Panc1 (cell line): ENCODE measurements at regions not wholly inside any gene's neighbourhood (a gene's known extent, or its start where the extent isn't known, plus 50 kb on each side); places are given as distances from the start of the nearest gene placed in this dataset.

ENCODE experiments used
- ATAC-seq: fragments of 200-7000 bp; cut with Tn5 transposase; 2 replicates; pipeline ENCODE4 v1.9.1; 2020; ENCODE audit warnings: mild to moderate bottlenecking, moderate library complexity
- BruUV-seq: library from RNA; stranded (reverse); fragments of 400-500 nt; replicated peaks from 2 replicates; lab custom pipeline; 2021; lab: Mats Ljungman, UMichigan
- CTCF ChIA-PET: fragments of 300-600 bp; sonication (Branson Sonifier 250); formaldehyde crosslinking; loops from one replicate; lab custom pipeline; 2022; ENCODE audit warnings: antibody characterized with exemption; lab: Charles Lee
- POLR2A ChIA-PET: fragments of 300-600 bp; sonication (Branson Sonifier 250); formaldehyde crosslinking; loops from one replicate; lab custom pipeline; 2022; ENCODE audit warnings: antibody characterized with exemption; lab: Charles Lee
- DNase-seq: peaks from one replicate; pipeline ENCODE4 v3.0.0-alpha.2; 2010; ENCODE audit warnings: low read depth, low spot score
- H3K27ac ChIP-seq: 2 replicates; pipeline ENCODE4 v1.5.1; 2011; ENCODE audit warnings: mild to moderate bottlenecking, low read length, inconsistent platforms
- H3K27me3 ChIP-seq: fragments of 200-500 bp; sonication (Bioruptor generic); 2 replicates; pipeline ENCODE4 v1.6.0; 2014; ENCODE audit warnings: low read length, inconsistent platforms; ENCODE audit not compliant: control insufficient read depth, insufficient read depth
- H3K36me3 ChIP-seq: fragments of 200-500 bp; sonication (Bioruptor generic); 2 replicates; pipeline ENCODE4 v1.5.1; 2014; ENCODE audit warnings: inconsistent platforms, mild to moderate bottlenecking, low read length, moderate library complexity; ENCODE audit not compliant: control insufficient read depth, insufficient read depth
- H3K4me1 ChIP-seq: 2 replicates; pipeline ENCODE4 v1.5.1; 2011; ENCODE audit warnings: inconsistent platforms, mild to moderate bottlenecking, low read length, moderate library complexity; ENCODE audit not compliant: control insufficient read depth, insufficient read depth
- H3K4me3 ChIP-seq, 2 experiments: 2 replicates each; pipeline ENCODE4 v1.5.1; 2011 to 2012; ENCODE audit warnings: low read depth in 2 of 2, low read length in 2 of 2, mild to moderate bottlenecking in 2 of 2, inconsistent platforms in 1 of 2, moderate library complexity in 1 of 2
- H3K9me3 ChIP-seq: fragments of 200-500 bp; sonication (Bioruptor generic); 2 replicates; pipeline ENCODE4 v1.5.1; 2014; ENCODE audit warnings: low read depth, mild to moderate bottlenecking, inconsistent platforms, low read length, moderate library complexity; ENCODE audit not compliant: control insufficient read depth, insufficient read depth
- POLR2AphosphoS5 ChIP-seq: IDR thresholded peaks from 2 replicates; pipeline ENCODE4 v1.6.1; 2012; ENCODE audit warnings: mild to moderate bottlenecking, low read depth, low read length, moderate library complexity
- SIN3A ChIP-seq: IDR thresholded peaks from 2 replicates; pipeline ENCODE4 v1.6.1; 2012; ENCODE audit warnings: low read depth, mild to moderate bottlenecking, low read length, moderate library complexity, borderline replicate concordance; ENCODE audit not compliant: insufficient read depth
- TCF7L2 ChIP-seq: IDR thresholded peaks from 2 replicates; pipeline ENCODE4 v1.6.1; 2011; ENCODE audit warnings: mild to moderate bottlenecking, low read depth, low read length, inconsistent platforms
- in situ Hi-C: cut with HindIII; loops from 2 replicates; pipeline ENCODE4 v1.10.0; 2016; ENCODE audit warnings: low sequenced_read_pairs, low pct_unique_long_range_greater_than_20kb
- intact Hi-C: fragments of 100-400 bp; cut with micrococcal nuclease; formaldehyde crosslinking; loops from one replicate; pipeline ENCODE4 v1.10.0; 2022; ENCODE audit not compliant: unreplicated experiment
- TF ChIP-seq, protein P1 (sequence below), 2 experiments: IDR thresholded peaks; 2 replicates each; pipeline ENCODE4 v1.6.1; 2011 to 2012; ENCODE audit warnings: low read depth in 2 of 2, control low read depth in 1 of 2, low read length in 1 of 2, mild to moderate bottlenecking in 1 of 2, moderate library complexity in 1 of 2; ENCODE audit not compliant: insufficient read depth in 1 of 2
- TF ChIP-seq, protein P2 (sequence below): fragments of 450-650 bp; IDR thresholded peaks from 2 replicates; pipeline ENCODE4 v1.5.1; 2017; ENCODE audit warnings: mild to moderate bottlenecking

DNA sequence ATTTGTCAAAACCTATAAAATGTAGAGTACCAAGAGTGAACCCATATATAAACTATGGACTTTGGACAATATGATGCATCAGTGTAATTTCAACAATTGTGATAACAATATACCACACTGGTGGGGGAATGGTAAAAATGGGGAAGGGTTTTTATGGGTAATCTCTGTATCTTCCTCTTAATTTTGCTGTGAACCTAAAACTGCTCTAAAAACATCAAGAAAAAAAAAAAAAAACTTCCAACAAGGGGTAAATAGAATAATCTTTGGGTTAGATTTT is 592.0 kb upstream of the ADGRB3 start:
- no TSS peak for BruUV-seq
- no peak for ATAC-seq
- CTCF ChIA-PET = no interaction called here

DNA sequence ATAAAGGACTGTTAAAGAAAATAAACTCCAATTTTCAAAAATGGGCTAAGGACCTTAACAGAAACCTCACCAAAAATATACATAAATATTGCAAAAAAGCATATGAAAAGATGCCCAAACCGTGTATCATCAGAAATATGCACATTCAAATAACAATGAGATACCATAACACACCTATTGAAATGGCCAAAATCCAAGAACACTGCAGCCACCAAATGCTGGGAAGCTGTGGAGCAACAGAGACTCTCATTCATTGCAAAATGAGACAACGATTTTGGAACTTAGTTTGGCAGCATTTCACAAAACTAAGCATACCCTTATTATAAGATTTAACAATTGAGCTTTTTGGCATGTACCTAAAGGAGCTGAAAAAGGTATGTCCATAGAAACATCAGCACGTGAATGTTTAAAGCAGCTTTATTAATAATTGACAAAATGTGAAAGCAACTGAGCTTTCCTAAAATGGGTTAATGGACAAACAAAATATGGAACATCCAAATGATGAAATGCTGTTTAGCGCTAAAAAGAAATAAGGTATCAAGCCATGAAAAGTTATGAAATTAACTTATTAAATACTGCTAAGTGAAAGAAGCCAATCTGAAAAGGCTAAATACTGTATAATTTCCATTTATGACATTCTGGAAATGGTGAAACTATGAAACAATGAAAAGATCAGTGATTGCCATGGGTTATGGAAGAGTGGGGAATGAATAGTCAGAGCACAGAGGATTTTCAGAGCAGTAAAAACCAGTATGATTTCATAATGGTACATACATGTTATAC is 592.6 kb upstream of the ADGRB3 start:
- intact Hi-C loops = no loop called here
- in situ Hi-C loops = no loop called here
- TF ChIP-seq, protein P1, sequence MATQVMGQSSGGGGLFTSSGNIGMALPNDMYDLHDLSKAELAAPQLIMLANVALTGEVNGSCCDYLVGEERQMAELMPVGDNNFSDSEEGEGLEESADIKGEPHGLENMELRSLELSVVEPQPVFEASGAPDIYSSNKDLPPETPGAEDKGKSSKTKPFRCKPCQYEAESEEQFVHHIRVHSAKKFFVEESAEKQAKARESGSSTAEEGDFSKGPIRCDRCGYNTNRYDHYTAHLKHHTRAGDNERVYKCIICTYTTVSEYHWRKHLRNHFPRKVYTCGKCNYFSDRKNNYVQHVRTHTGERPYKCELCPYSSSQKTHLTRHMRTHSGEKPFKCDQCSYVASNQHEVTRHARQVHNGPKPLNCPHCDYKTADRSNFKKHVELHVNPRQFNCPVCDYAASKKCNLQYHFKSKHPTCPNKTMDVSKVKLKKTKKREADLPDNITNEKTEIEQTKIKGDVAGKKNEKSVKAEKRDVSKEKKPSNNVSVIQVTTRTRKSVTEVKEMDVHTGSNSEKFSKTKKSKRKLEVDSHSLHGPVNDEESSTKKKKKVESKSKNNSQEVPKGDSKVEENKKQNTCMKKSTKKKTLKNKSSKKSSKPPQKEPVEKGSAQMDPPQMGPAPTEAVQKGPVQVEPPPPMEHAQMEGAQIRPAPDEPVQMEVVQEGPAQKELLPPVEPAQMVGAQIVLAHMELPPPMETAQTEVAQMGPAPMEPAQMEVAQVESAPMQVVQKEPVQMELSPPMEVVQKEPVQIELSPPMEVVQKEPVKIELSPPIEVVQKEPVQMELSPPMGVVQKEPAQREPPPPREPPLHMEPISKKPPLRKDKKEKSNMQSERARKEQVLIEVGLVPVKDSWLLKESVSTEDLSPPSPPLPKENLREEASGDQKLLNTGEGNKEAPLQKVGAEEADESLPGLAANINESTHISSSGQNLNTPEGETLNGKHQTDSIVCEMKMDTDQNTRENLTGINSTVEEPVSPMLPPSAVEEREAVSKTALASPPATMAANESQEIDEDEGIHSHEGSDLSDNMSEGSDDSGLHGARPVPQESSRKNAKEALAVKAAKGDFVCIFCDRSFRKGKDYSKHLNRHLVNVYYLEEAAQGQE (IDR thresholded peaks at IDR 0.05; ENCODE audit: insufficient read depth in 1 of 2, low read depth in 2 of 2, low read length in 1 of 2) = no peak
- TF ChIP-seq, protein P2, sequence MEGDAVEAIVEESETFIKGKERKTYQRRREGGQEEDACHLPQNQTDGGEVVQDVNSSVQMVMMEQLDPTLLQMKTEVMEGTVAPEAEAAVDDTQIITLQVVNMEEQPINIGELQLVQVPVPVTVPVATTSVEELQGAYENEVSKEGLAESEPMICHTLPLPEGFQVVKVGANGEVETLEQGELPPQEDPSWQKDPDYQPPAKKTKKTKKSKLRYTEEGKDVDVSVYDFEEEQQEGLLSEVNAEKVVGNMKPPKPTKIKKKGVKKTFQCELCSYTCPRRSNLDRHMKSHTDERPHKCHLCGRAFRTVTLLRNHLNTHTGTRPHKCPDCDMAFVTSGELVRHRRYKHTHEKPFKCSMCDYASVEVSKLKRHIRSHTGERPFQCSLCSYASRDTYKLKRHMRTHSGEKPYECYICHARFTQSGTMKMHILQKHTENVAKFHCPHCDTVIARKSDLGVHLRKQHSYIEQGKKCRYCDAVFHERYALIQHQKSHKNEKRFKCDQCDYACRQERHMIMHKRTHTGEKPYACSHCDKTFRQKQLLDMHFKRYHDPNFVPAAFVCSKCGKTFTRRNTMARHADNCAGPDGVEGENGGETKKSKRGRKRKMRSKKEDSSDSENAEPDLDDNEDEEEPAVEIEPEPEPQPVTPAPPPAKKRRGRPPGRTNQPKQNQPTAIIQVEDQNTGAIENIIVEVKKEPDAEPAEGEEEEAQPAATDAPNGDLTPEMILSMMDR = no peak
- no peak for TF ChIP-seq SIN3A
- no peak for TF ChIP-seq TCF7L2
- TF ChIP-seq POLR2AphosphoS5 = no peak
- DNase-seq (no peak), ATAC-seq (no peak)
- H3K27ac ChIP-seq = no peak overlapping the region
- no peaks in the 10 kb centered on the region for H3K9me3 ChIP-seq
- peaks cover 3% of the 10 kb centered on the region; the same call in 1 of the 2 replicates for H3K4me1 ChIP-seq
- H3K27me3 ChIP-seq = no peaks in the 10 kb centered on the region
- ChIA-PET CTCF (no interaction called here), POLR2A (no interaction called here)
- H3K4me3 ChIP-seq = no peak overlapping the region
- no TSS peak for BruUV-seq
- H3K36me3 ChIP-seq = no peaks in the 10 kb centered on the region

More for the DNA sequence above, 592.0 kb upstream of the ADGRB3 start:
- TF ChIP-seq, protein P1 (IDR thresholded peaks at IDR 0.05; ENCODE audit: insufficient read depth in 1 of 2, low read depth in 2 of 2, low read length in 1 of 2) = no peak
- no peak for TF ChIP-seq TCF7L2
- TF ChIP-seq, protein P2 = no peak
- TF ChIP-seq SIN3A = no peak
- no peak for TF ChIP-seq POLR2AphosphoS5
- Histone ChIP-seq H3K27ac (no peak overlapping the region), H3K4me3 (no peak overlapping the region), H3K9me3 (no peaks in the 10 kb centered on the region), H3K27me3 (no peaks in the 10 kb centered on the region), H3K36me3 (no peaks in the 10 kb centered on the region), H3K4me1 (peaks cover 3% of the 10 kb centered on the region; the same call in 1 of the 2 replicates)
- DNase-seq = no peak
- intact Hi-C loops (no loop called here), in situ Hi-C loops (no loop called here)
- POLR2A ChIA-PET = no interaction called here
